Ishikawa (cell line): ENCODE measurements at regions not wholly inside any gene's neighbourhood (a gene's known extent, or its start where the extent isn't known, plus 50 kb on each side); places are given as distances from the start of the nearest gene placed in this dataset.

Experiments used
- CREB1 ChIP-seq: IDR thresholded peaks from 2 replicates; pipeline ENCODE4 v1.6.1; 2012; ENCODE audit warnings: low read depth
- EGR1 ChIP-seq: IDR thresholded peaks from 2 replicates; pipeline ENCODE4 v1.6.1; 2012
- NFIC ChIP-seq: IDR thresholded peaks from 2 replicates; pipeline ENCODE4 v1.6.1; 2012
- TAF1 ChIP-seq: IDR thresholded peaks from 2 replicates; pipeline ENCODE4 v1.6.1; 2012; ENCODE audit warnings: low read depth, mild to moderate bottlenecking
- YY1 ChIP-seq: IDR thresholded peaks from 2 replicates; pipeline ENCODE4 v1.6.1; 2012; ENCODE audit warnings: low read depth
- TF ChIP-seq, protein P1 (sequence below): IDR thresholded peaks from 2 replicates; pipeline ENCODE4 v1.6.1; 2012
- TF ChIP-seq, protein P2 (sequence below): IDR thresholded peaks from 2 replicates; pipeline ENCODE4 v1.6.1; 2012; ENCODE audit warnings: low read depth, mild to moderate bottlenecking

DNA sequence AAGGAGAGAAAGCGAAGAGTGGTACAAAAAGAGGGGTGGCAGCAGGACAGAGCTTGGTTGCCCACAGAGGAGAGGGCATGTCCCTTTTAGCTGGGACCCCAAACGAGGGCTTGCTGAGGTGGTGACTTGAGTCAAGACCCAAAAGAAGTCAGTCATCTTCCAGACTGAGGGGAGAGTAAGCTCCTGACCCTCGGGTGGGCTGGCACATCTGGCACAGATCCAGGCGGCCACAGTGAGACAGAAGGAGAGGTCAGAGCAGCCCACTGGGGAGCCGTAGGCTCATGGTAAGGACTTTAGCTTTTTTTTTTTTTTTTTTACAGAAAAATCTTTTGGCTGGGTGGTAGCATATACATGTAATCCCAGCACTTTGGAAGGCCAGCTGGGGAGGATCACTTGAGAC lies 77.9 kb upstream of the ST6GAL2 start:
- TF ChIP-seq YY1, result no peak
- TF ChIP-seq, protein P1, sequence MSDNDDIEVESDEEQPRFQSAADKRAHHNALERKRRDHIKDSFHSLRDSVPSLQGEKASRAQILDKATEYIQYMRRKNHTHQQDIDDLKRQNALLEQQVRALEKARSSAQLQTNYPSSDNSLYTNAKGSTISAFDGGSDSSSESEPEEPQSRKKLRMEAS, result no peak
- no peak for TF ChIP-seq CREB1
- TF ChIP-seq, protein P2, sequence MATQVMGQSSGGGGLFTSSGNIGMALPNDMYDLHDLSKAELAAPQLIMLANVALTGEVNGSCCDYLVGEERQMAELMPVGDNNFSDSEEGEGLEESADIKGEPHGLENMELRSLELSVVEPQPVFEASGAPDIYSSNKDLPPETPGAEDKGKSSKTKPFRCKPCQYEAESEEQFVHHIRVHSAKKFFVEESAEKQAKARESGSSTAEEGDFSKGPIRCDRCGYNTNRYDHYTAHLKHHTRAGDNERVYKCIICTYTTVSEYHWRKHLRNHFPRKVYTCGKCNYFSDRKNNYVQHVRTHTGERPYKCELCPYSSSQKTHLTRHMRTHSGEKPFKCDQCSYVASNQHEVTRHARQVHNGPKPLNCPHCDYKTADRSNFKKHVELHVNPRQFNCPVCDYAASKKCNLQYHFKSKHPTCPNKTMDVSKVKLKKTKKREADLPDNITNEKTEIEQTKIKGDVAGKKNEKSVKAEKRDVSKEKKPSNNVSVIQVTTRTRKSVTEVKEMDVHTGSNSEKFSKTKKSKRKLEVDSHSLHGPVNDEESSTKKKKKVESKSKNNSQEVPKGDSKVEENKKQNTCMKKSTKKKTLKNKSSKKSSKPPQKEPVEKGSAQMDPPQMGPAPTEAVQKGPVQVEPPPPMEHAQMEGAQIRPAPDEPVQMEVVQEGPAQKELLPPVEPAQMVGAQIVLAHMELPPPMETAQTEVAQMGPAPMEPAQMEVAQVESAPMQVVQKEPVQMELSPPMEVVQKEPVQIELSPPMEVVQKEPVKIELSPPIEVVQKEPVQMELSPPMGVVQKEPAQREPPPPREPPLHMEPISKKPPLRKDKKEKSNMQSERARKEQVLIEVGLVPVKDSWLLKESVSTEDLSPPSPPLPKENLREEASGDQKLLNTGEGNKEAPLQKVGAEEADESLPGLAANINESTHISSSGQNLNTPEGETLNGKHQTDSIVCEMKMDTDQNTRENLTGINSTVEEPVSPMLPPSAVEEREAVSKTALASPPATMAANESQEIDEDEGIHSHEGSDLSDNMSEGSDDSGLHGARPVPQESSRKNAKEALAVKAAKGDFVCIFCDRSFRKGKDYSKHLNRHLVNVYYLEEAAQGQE, result no peak
- TF ChIP-seq TAF1, result no peak
- TF ChIP-seq EGR1, result no peak
- no peak for TF ChIP-seq NFIC
